ENCODE measurements at regions not wholly inside any gene's neighbourhood (a gene's known extent, or its start where the extent isn't known, plus 50 kb on each side); places are given as distances from the start of the nearest gene placed in this dataset.
"Not testable (repeated sequence)": the region's sequence is repeated elsewhere in the genome, so short reads cannot be mapped to it uniquely, and the experiment has no call there.

DNA sequence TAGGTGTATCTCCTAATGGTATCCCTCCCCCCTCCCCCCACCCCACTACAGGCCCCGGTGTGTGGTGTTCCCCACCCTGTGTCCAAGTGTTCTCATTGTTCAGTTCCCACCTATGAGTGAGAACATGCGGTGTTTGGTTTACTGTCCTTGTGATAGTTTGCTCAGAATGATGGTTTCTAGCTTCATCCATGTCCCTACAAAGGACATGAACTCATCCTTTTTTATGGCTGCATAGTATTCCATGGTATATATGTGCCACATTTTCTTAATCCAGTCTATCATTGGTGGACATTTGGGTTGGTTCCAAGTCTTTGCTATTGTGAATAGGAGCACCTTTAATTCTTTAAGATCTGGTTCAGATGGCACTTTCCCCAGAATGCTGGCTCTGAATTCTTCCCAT, 58.5 kb upstream of the PTGFRN start:
- H3K4me2 ChIP-seq (ENCODE audit: low read length, poor library complexity, severe bottlenecking); H4K8ac ChIP-seq (ENCODE audit: low read length); H3K9me3 ChIP-seq (ENCODE audit: control insufficient read depth, low read length); H3K14ac ChIP-seq (ENCODE audit: low read length in 2 of 2); H3K4me3 ChIP-seq (ENCODE audit: insufficient read depth in 1 of 2, low read depth in 1 of 2, low read length in 2 of 2); H2BK120ac ChIP-seq (ENCODE audit: low read depth, low read length); H2BK5ac ChIP-seq (ENCODE audit: low read depth, low read length, poor library complexity, severe bottlenecking); DNase-seq; H2AFZ ChIP-seq (ENCODE audit: low read depth, low read length); H3K36me3 ChIP-seq (ENCODE audit: control insufficient read depth in 1 of 2, insufficient read depth in 2 of 2, low read depth in 1 of 2, low read length in 2 of 2); H2BK15ac ChIP-seq (ENCODE audit: low read depth, poor library complexity, severe bottlenecking); H3K9ac ChIP-seq (ENCODE audit: low read length); H2AK5ac ChIP-seq (ENCODE audit: low read length, severe bottlenecking); H3K27ac ChIP-seq (ENCODE audit: low read length, poor library complexity, severe bottlenecking); H2BK12ac ChIP-seq (ENCODE audit: low read length in 2 of 2); H4K91ac ChIP-seq (ENCODE audit: low read length); H3K79me1 ChIP-seq (replicated peaks; ENCODE audit: low read length, poor library complexity, severe bottlenecking); H3K18ac ChIP-seq (ENCODE audit: low read depth in 1 of 2, low read length in 2 of 2); H3K4ac ChIP-seq (ENCODE audit: low read depth in 1 of 2, low read length in 2 of 2); H3K23ac ChIP-seq (ENCODE audit: low read length in 2 of 2); H3K27me3 ChIP-seq (ENCODE audit: control insufficient read depth in 1 of 2, insufficient read depth in 1 of 2, low read length in 2 of 2): not testable (repeated sequence)
- H3K4me1 ChIP-seq (ENCODE audit: control insufficient read depth, insufficient read depth, low read depth, low read length), result peaks cover 22% of the 10 kb centered on the region
- no CpG with 5 or more reads among the region's 2 CpGs for WGBS

DNA sequence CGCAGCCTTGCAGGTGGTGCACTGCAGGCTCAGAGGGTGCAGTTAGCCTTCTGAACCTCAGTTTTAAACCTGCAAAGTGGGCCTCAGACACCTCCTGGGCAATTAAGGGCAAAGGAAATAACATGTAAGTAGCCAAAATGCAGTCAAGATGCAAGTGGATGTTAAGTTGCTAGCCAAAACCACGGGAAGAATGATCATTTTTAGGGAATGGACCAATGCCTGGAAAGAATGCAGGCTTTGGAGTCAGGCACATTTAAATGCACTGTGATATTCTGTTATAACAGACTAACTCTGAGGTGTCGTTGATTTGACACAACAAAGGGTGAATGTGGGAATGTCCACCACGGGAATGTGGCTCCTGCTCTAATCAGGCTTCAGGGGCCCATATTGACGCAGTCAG, 57.9 kb upstream of the PTGFRN start:
- no peak overlapping the region for H3K14ac ChIP-seq (ENCODE audit: low read length in 2 of 2)
- no peaks in the 10 kb centered on the region for H3K9me3 ChIP-seq (ENCODE audit: control insufficient read depth, low read length)
- no peak overlapping the region for H2AFZ ChIP-seq (ENCODE audit: low read depth, low read length)
- H4K91ac ChIP-seq (ENCODE audit: low read length), result no peak overlapping the region
- no peak overlapping the region for H3K23ac ChIP-seq (ENCODE audit: low read length in 2 of 2)
- H3K79me1 ChIP-seq (replicated peaks; ENCODE audit: low read length, poor library complexity, severe bottlenecking), result no peaks in the 10 kb centered on the region
- H3K4me1 ChIP-seq (ENCODE audit: control insufficient read depth, insufficient read depth, low read depth, low read length), result peaks cover 22% of the 10 kb centered on the region
- no peak overlapping the region for H3K9ac ChIP-seq (ENCODE audit: low read length)
- H2AK5ac ChIP-seq (ENCODE audit: low read length, severe bottlenecking), result peak overlapping the region; percentile 40
- H3K4ac ChIP-seq (ENCODE audit: low read depth in 1 of 2, low read length in 2 of 2), result peak overlapping the region in 1 of 2 experiments; percentile 47
- peak overlapping the region; percentile 55 to 75 for H2BK12ac ChIP-seq (ENCODE audit: low read length in 2 of 2)
- H2BK5ac ChIP-seq (ENCODE audit: low read depth, low read length, poor library complexity, severe bottlenecking), result no peak overlapping the region
- H3K27ac ChIP-seq (ENCODE audit: low read length, poor library complexity, severe bottlenecking), result no peak overlapping the region
- 83% methylated on average over 5 of the region's 5 CpGs for WGBS
- H3K27me3 ChIP-seq (ENCODE audit: control insufficient read depth in 1 of 2, insufficient read depth in 1 of 2, low read length in 2 of 2), result peaks cover 0 to 5% of the 10 kb centered on the region in 2 experiments
- no peak overlapping the region for H4K8ac ChIP-seq (ENCODE audit: low read length)
- no peak overlapping the region for H2BK120ac ChIP-seq (ENCODE audit: low read depth, low read length)
- no peak overlapping the region for H3K4me2 ChIP-seq (ENCODE audit: low read length, poor library complexity, severe bottlenecking)
- H3K18ac ChIP-seq (ENCODE audit: low read depth in 1 of 2, low read length in 2 of 2), result peak overlapping the region in 1 of 2 experiments; percentile 28
- H3K4me3 ChIP-seq (ENCODE audit: insufficient read depth in 1 of 2, low read depth in 1 of 2, low read length in 2 of 2), result no peak overlapping the region
- DNase-seq, result no peak
- no peak overlapping the region for H2BK15ac ChIP-seq (ENCODE audit: low read depth, poor library complexity, severe bottlenecking)
- no peaks in the 10 kb centered on the region for H3K36me3 ChIP-seq (ENCODE audit: control insufficient read depth in 1 of 2, insufficient read depth in 2 of 2, low read depth in 1 of 2, low read length in 2 of 2)

DNA sequence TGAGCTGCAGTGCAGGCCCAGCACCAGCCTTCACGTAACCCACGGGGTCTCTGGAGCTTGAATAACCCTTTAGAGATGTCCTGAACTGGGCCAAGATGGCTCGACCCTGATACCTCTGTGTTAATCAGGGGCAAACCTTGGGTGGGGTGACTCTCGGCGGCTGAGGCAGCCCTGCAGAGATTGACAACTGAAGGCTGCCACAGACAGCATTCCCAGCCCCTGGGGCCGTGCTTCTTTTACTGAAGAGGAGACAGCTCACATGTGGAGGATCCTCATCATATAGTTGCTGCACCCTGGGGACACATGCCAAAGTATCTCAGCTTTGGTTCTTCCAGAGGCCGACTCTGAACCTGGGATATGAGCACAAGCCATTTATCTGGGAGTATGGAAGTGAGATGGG, 57.3 kb upstream of the PTGFRN start:
- 77% methylated on average over 7 of the region's 7 CpGs for WGBS
- Histone ChIP-seq H3K18ac (ENCODE audit: low read depth in 1 of 2, low read length in 2 of 2) (peak overlapping the region; percentile 11 to 28), H3K79me1 (replicated peaks; ENCODE audit: low read length, poor library complexity, severe bottlenecking) (no peaks in the 10 kb centered on the region), H2BK15ac (ENCODE audit: low read depth, poor library complexity, severe bottlenecking) (no peak overlapping the region), H3K4me3 (ENCODE audit: insufficient read depth in 1 of 2, low read depth in 1 of 2, low read length in 2 of 2) (no peak overlapping the region), H3K4ac (ENCODE audit: low read depth in 1 of 2, low read length in 2 of 2) (peak overlapping the region; percentile 46 to 47), H3K4me2 (ENCODE audit: low read length, poor library complexity, severe bottlenecking) (no peak overlapping the region), H4K91ac (ENCODE audit: low read length) (no peak overlapping the region), H3K9ac (ENCODE audit: low read length) (no peak overlapping the region), H3K9me3 (ENCODE audit: control insufficient read depth, low read length) (no peaks in the 10 kb centered on the region), H2AK5ac (ENCODE audit: low read length, severe bottlenecking) (peak overlapping the region; percentile 40), H3K27me3 (ENCODE audit: control insufficient read depth in 1 of 2, insufficient read depth in 1 of 2, low read length in 2 of 2) (peaks cover 0 to 5% of the 10 kb centered on the region in 2 experiments), H4K8ac (ENCODE audit: low read length) (no peak overlapping the region), H3K4me1 (ENCODE audit: control insufficient read depth, insufficient read depth, low read depth, low read length) (peaks cover 22% of the 10 kb centered on the region), H3K14ac (ENCODE audit: low read length in 2 of 2) (peak overlapping the region in 1 of 2 experiments; percentile 66), H2AFZ (ENCODE audit: low read depth, low read length) (no peak overlapping the region), H2BK120ac (ENCODE audit: low read depth, low read length) (no peak overlapping the region), H2BK5ac (ENCODE audit: low read depth, low read length, poor library complexity, severe bottlenecking) (peak overlapping the region; percentile 75), H3K23ac (ENCODE audit: low read length in 2 of 2) (no peak overlapping the region), H2BK12ac (ENCODE audit: low read length in 2 of 2) (peak overlapping the region; percentile 55 to 75), H3K36me3 (ENCODE audit: control insufficient read depth in 1 of 2, insufficient read depth in 2 of 2, low read depth in 1 of 2, low read length in 2 of 2) (no peaks in the 10 kb centered on the region), H3K27ac (ENCODE audit: low read length, poor library complexity, severe bottlenecking) (peak overlapping the region; percentile 33)
- no peak for DNase-seq

DNA sequence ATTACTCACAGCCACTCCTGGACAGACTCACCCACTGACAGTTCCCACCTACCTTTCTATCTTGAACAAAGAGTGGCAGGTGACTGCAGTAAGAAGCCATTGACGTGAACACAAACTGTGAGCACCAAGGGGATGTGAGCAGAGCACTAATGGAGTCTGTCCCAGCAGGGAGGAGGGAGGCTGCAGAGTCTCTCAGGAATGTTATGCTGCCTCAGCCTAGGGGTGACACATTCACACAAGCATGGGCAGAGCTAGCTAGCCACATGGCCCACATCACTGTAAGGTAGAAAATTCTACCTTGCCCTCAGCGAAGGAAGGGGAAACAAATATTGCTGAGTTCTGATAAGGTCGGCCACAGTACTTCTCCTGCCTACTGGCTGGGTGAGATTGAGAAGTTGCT, 56.8 kb upstream of the PTGFRN start:
- Histone ChIP-seq H3K27me3 (ENCODE audit: control insufficient read depth in 1 of 2, insufficient read depth in 1 of 2, low read length in 2 of 2) (peaks cover 0 to 5% of the 10 kb centered on the region in 2 experiments), H2AFZ (ENCODE audit: low read depth, low read length) (no peak overlapping the region), H3K36me3 (ENCODE audit: control insufficient read depth in 1 of 2, insufficient read depth in 2 of 2, low read depth in 1 of 2, low read length in 2 of 2) (no peaks in the 10 kb centered on the region), H3K27ac (ENCODE audit: low read length, poor library complexity, severe bottlenecking) (peak overlapping the region; percentile 33), H3K79me1 (replicated peaks; ENCODE audit: low read length, poor library complexity, severe bottlenecking) (no peaks in the 10 kb centered on the region), H3K23ac (ENCODE audit: low read length in 2 of 2) (no peak overlapping the region), H2BK120ac (ENCODE audit: low read depth, low read length) (no peak overlapping the region), H3K18ac (ENCODE audit: low read depth in 1 of 2, low read length in 2 of 2) (peak overlapping the region in 1 of 2 experiments; percentile 23), H3K4me2 (ENCODE audit: low read length, poor library complexity, severe bottlenecking) (no peak overlapping the region), H3K9me3 (ENCODE audit: control insufficient read depth, low read length) (no peaks in the 10 kb centered on the region), H2BK15ac (ENCODE audit: low read depth, poor library complexity, severe bottlenecking) (no peak overlapping the region), H3K14ac (ENCODE audit: low read length in 2 of 2) (no peak overlapping the region), H3K4me1 (ENCODE audit: control insufficient read depth, insufficient read depth, low read depth, low read length) (peaks cover 20% of the 10 kb centered on the region), H4K8ac (ENCODE audit: low read length) (no peak overlapping the region), H2AK5ac (ENCODE audit: low read length, severe bottlenecking) (no peak overlapping the region), H2BK12ac (ENCODE audit: low read length in 2 of 2) (peak overlapping the region; percentile 29 to 99), H4K91ac (ENCODE audit: low read length) (peak overlapping the region; percentile 48), H3K4me3 (ENCODE audit: insufficient read depth in 1 of 2, low read depth in 1 of 2, low read length in 2 of 2) (no peak overlapping the region), H2BK5ac (ENCODE audit: low read depth, low read length, poor library complexity, severe bottlenecking) (no peak overlapping the region), H3K4ac (ENCODE audit: low read depth in 1 of 2, low read length in 2 of 2) (peak overlapping the region in 1 of 2 experiments; percentile 0), H3K9ac (ENCODE audit: low read length) (no peak overlapping the region)
- peak; percentile 55 for DNase-seq
- WGBS, result 57% methylated on average over 2 of the region's 3 CpGs

Measured in mesenchymal stem cell (in vitro differentiated cells and primary cell).